ENCODE measurements at regions not wholly inside any gene's neighbourhood (a gene's known extent, or its start where the extent isn't known, plus 50 kb on each side); places are given as distances from the start of the nearest gene placed in this dataset.

- Mint-ChIP-seq H3K9me3 (ENCODE audit: unreplicated experiment) (peaks cover 4% of the 10 kb centered on the region), H3K27me3 (ENCODE audit: low read depth, unreplicated experiment) (no peaks in the 10 kb centered on the region), H3K27ac (ENCODE audit: unreplicated experiment) (no peak overlapping the region), H3K36me3 (ENCODE audit: low read depth, unreplicated experiment) (no peaks in the 10 kb centered on the region), H3K4me3 (ENCODE audit: unreplicated experiment) (no peak overlapping the region), H3K4me1 (ENCODE audit: low read depth, unreplicated experiment) (no peaks in the 10 kb centered on the region)
- no peaks in the 10 kb centered on the region for H4K20me1 ChIP-seq (ENCODE audit: insufficient read depth, low read length)
- H3K4me3 ChIP-seq (ENCODE audit: insufficient read depth, low read depth, low read length), result no peak overlapping the region
- no peaks in the 10 kb centered on the region for H3K27me3 ChIP-seq (ENCODE audit: insufficient read depth, low read length)
- H3K9me3 ChIP-seq (ENCODE audit: insufficient read depth, low read depth, low read length), result peaks cover 3% of the 10 kb centered on the region
- no peak overlapping the region for H3K4me2 ChIP-seq (ENCODE audit: low read length)
- no peaks in the 10 kb centered on the region for H3K79me2 ChIP-seq (ENCODE audit: insufficient read depth, low read length)
- no peak overlapping the region for H3K9ac ChIP-seq (ENCODE audit: low read length)
- no peaks in the 10 kb centered on the region for H3K36me3 ChIP-seq (ENCODE audit: insufficient read depth, low read length)
- DNase-seq (ENCODE audit: low read depth) (no peak), FAIRE-seq (no peak)
- no peak overlapping the region for H2AFZ ChIP-seq (ENCODE audit: low read depth, low read length)
- H3K27ac ChIP-seq (ENCODE audit: low read depth, low read length), result no peak overlapping the region
- H3K4me1 ChIP-seq (ENCODE audit: insufficient read depth, low read length), result no peaks in the 10 kb centered on the region
- TF ChIP-seq CTCF (IDR thresholded peaks at IDR 0.05; ENCODE audit: insufficient read depth, low read depth, low read length) (no peak), EZH2 (IDR thresholded peaks at IDR 0.05; ENCODE audit: insufficient read depth, low read length) (no peak)
Observed at GRCh38 chr21:20315042-20315441, 683.2 kb upstream of the NCAM2 start.

GRCh38 chr21:20329636-20330035, 668.6 kb upstream of the NCAM2 start:
- no peak for FAIRE-seq
- H3K27me3 Mint-ChIP-seq (ENCODE audit: low read depth, unreplicated experiment), result no peaks in the 10 kb centered on the region

More at GRCh38 chr21:20329636-20330035, 668.6 kb upstream of the NCAM2 start:
- H3K79me2 ChIP-seq (ENCODE audit: insufficient read depth, low read length), result no peaks in the 10 kb centered on the region
- H3K36me3 ChIP-seq (ENCODE audit: insufficient read depth, low read length), result no peaks in the 10 kb centered on the region
- H3K4me2 ChIP-seq (ENCODE audit: low read length), result no peak overlapping the region
- Mint-ChIP-seq H3K27ac (ENCODE audit: unreplicated experiment) (no peak overlapping the region), H3K4me3 (ENCODE audit: unreplicated experiment) (no peak overlapping the region), H3K4me1 (ENCODE audit: low read depth, unreplicated experiment) (no peaks in the 10 kb centered on the region), H3K9me3 (ENCODE audit: unreplicated experiment) (no peaks in the 10 kb centered on the region), H3K36me3 (ENCODE audit: low read depth, unreplicated experiment) (no peaks in the 10 kb centered on the region)
- TF ChIP-seq EZH2 (IDR thresholded peaks at IDR 0.05; ENCODE audit: insufficient read depth, low read length), result no peak
- no peak for TF ChIP-seq CTCF (IDR thresholded peaks at IDR 0.05; ENCODE audit: insufficient read depth, low read depth, low read length)
- H4K20me1 ChIP-seq (ENCODE audit: insufficient read depth, low read length), result no peaks in the 10 kb centered on the region
- no peaks in the 10 kb centered on the region for H3K4me1 ChIP-seq (ENCODE audit: insufficient read depth, low read length)
- no peak overlapping the region for H3K4me3 ChIP-seq (ENCODE audit: insufficient read depth, low read depth, low read length)
- DNase-seq (ENCODE audit: low read depth), result no peak
- no peaks in the 10 kb centered on the region for H3K27me3 ChIP-seq (ENCODE audit: insufficient read depth, low read length)
- no peak overlapping the region for H2AFZ ChIP-seq (ENCODE audit: low read depth, low read length)
- H3K27ac ChIP-seq (ENCODE audit: low read depth, low read length), result no peak overlapping the region
- no peak overlapping the region for H3K9ac ChIP-seq (ENCODE audit: low read length)
- H3K9me3 ChIP-seq (ENCODE audit: insufficient read depth, low read depth, low read length), result peaks cover 4% of the 10 kb centered on the region

All from astrocyte (in vitro differentiated cells and primary cell).